ENCODE measurements at regions not wholly inside any gene's neighbourhood (a gene's known extent, or its start where the extent isn't known, plus 50 kb on each side); places are given as distances from the start of the nearest gene placed in this dataset.

GRCh38 chr2:220057391-220057790 lies 430.0 kb downstream of the SLC4A3 start (continued):
- TF ChIP-seq SMAD3 (CRISPR knock-in tag; IDR thresholded peaks at IDR 0.05; ENCODE audit: borderline replicate concordance) (no peak), CREB1 (CRISPR knock-in tag; IDR thresholded peaks at IDR 0.05) (no peak), E2F4 (CRISPR knock-in tag; IDR thresholded peaks at IDR 0.05; ENCODE audit: borderline replicate concordance, low read depth) (no peak), GRHL2 (CRISPR knock-in tag; IDR thresholded peaks at IDR 0.05; ENCODE audit: insufficient replicate concordance, severe bottlenecking) (no peak), TCF7 (CRISPR knock-in tag; IDR thresholded peaks at IDR 0.05; ENCODE audit: low read depth) (no peak), ZNF263 (CRISPR knock-in tag; IDR thresholded peaks at IDR 0.05; ENCODE audit: low read depth) (no peak), IRF1 (CRISPR knock-in tag; IDR thresholded peaks at IDR 0.05) (no peak)

- ChIA-PET POLR2A (no interaction called here), CTCF (no interaction called here)
- Mint-ChIP-seq H3K4me1 (no peaks in the 10 kb centered on the region; the same call in 1 of the 2 replicates), H3K4me3 (no peak overlapping the region), H3K36me3 (peaks cover 15% of the 10 kb centered on the region), H3K27ac (no peak overlapping the region), H3K27me3 (ENCODE audit: low read depth) (no peaks in the 10 kb centered on the region; the same call in 1 of the 2 replicates), H3K9me3 (peaks cover 21% of the 10 kb centered on the region)
- DNase-seq (ENCODE audit: low spot score) (no peak), ATAC-seq (no peak)
- no peak for TF ChIP-seq ATF1 (CRISPR knock-in tag; IDR thresholded peaks at IDR 0.05)
Observed at GRCh38 chr2:220057916-220058315, 430.5 kb downstream of the SLC4A3 start.

GRCh38 chr2:220064111-220065030 lies 436.9 kb downstream of the SLC4A3 start:
- ATAC-seq: no peak
- CTCF ChIA-PET: interaction anchor here (1.0 to 1.4 kb wide), 2 partner anchors 10 to 328 kb away, joined by 3 read pairs; no protein-coding TSS in a partner anchor

More at GRCh38 chr2:220064111-220065030, 436.9 kb downstream of the SLC4A3 start:
- POLR2A ChIA-PET: no interaction called here
- no peak overlapping the region for H3K27ac Mint-ChIP-seq
- TF ChIP-seq E2F1 (CRISPR knock-in tag; IDR thresholded peaks at IDR 0.05) (no peak), SOX15 (CRISPR knock-in tag; IDR thresholded peaks at IDR 0.05) (no peak), ZNF425 (CRISPR knock-in tag; conservative IDR thresholded peaks at IDR 0.05) (no peak)
- H3K4me1 Mint-ChIP-seq: peaks cover 11% of the 10 kb centered on the region
- no peaks in the 10 kb centered on the region for H3K9me3 Mint-ChIP-seq
- no peaks in the 10 kb centered on the region for H3K36me3 Mint-ChIP-seq
- DNase-seq (ENCODE audit: low spot score): no peak
- H3K27me3 Mint-ChIP-seq (ENCODE audit: low read depth): no peaks in the 10 kb centered on the region
- no peak overlapping the region for H3K4me3 Mint-ChIP-seq

Data from WTC11 (cell line).